Mesendoderm (in vitro differentiated cells): ENCODE measurements at regions not wholly inside any gene's neighbourhood (a gene's known extent, or its start where the extent isn't known, plus 50 kb on each side); places are given as distances from the start of the nearest gene placed in this dataset.

Experiments
- DNase-seq: peaks from one replicate; pipeline ENCODE4 v3.0.0; 2013
- H2AK5ac ChIP-seq: 2 replicates; pipeline ENCODE4 v1.6.1; 2013; ENCODE audit warnings: low read length, inconsistent platforms
- H2BK120ac ChIP-seq: 2 replicates; pipeline ENCODE4 v1.6.1; 2013; ENCODE audit warnings: low read depth, mild to moderate bottlenecking, low read length, moderate library complexity, mixed read lengths
- H2BK15ac ChIP-seq: replicated peaks from 2 replicates; pipeline ENCODE4 v1.6.1; 2013; ENCODE audit warnings: low read depth, mild to moderate bottlenecking, moderate library complexity
- H2BK5ac ChIP-seq: 2 replicates; pipeline ENCODE4 v1.6.1; 2013; ENCODE audit warnings: low read length, inconsistent platforms
- H3K18ac ChIP-seq: 2 replicates; pipeline ENCODE4 v1.6.1; 2013; ENCODE audit warnings: mild to moderate bottlenecking, low read length, mixed read lengths
- H3K23ac ChIP-seq: one replicate; pipeline ENCODE4 v1.6.1; 2013; ENCODE audit warnings: low read length
- H3K27ac ChIP-seq: 2 replicates; pipeline ENCODE4 v1.5.1; 2013; ENCODE audit warnings: low read depth, mild to moderate bottlenecking, inconsistent platforms, low read length, moderate library complexity
- H3K27me3 ChIP-seq: 2 replicates; pipeline ENCODE4 v1.6.1; 2013; ENCODE audit warnings: low read length, control low read depth, mild to moderate bottlenecking, inconsistent platforms; ENCODE audit not compliant: insufficient read depth, poor library complexity
- H3K36me3 ChIP-seq: 2 replicates; pipeline ENCODE4 v1.6.1; 2013; ENCODE audit warnings: low read length, inconsistent platforms; ENCODE audit not compliant: control insufficient read depth, insufficient read depth
- H3K4ac ChIP-seq: one replicate; pipeline ENCODE4 v1.6.1; 2013; ENCODE audit warnings: low read depth, mild to moderate bottlenecking, low read length, moderate library complexity
- H3K4me1 ChIP-seq: 2 replicates; pipeline ENCODE4 v1.6.1; 2013; ENCODE audit warnings: low read depth, low read length, inconsistent platforms; ENCODE audit not compliant: control insufficient read depth
- H3K4me2 ChIP-seq: 2 replicates; pipeline ENCODE4 v1.6.1; 2013; ENCODE audit warnings: low read length
- H3K4me3 ChIP-seq: 2 replicates; pipeline ENCODE4 v1.5.1; 2013; ENCODE audit warnings: mild to moderate bottlenecking, low read length
- H3K56ac ChIP-seq: one replicate; pipeline ENCODE4 v1.6.1; 2013; ENCODE audit warnings: low read length
- H3K79me1 ChIP-seq: 2 replicates; pipeline ENCODE4 v1.6.1; 2013; ENCODE audit warnings: low read length, inconsistent platforms
- H3K79me2 ChIP-seq: 2 replicates; pipeline ENCODE4 v1.6.1; 2013; ENCODE audit warnings: mild to moderate bottlenecking, low read length; ENCODE audit not compliant: control insufficient read depth, insufficient read depth
- H3K9ac ChIP-seq: 2 replicates; pipeline ENCODE4 v1.6.1; 2013; ENCODE audit warnings: low read length, inconsistent platforms
- H4K5ac ChIP-seq: one replicate; pipeline ENCODE4 v1.6.1; 2013; ENCODE audit warnings: low read length
- H4K8ac ChIP-seq: one replicate; pipeline ENCODE4 v1.6.1; 2013; ENCODE audit warnings: low read depth, mild to moderate bottlenecking, control low read depth, low read length, moderate library complexity
- WGBS: extraction: QIAGEN DNeasy Blood & Tissue Kit; methylation state at CpG from one replicate; pipeline ENCODE4 v1.1.7; 2013; ENCODE audit warnings: low lambda C conversion rate, missing lambda C conversion rate; ENCODE audit not compliant: insufficient coverage; ENCODE audit errors: extremely low coverage; 5-methylcytosine and 5-hydroxymethylcytosine counted together

DNA sequence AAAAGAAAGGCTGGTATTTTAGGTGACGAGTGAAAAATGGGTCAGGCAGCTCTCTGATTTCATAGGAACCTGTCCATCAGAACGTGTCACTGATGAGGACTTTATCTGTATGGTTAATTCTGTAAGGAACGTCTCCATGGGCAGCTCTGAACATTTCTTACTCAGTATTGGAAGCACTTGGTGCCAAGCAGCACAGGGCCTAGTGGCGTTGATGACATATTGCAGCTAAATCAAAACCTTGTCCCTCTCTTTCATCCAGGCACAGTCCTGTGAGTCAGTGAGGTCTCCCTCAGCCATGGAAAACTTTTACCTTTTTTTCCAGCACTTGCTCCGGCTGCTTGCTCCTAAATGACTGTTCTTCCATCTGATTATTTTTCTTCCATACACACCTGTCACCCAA, 301.9 kb downstream of the DHX15 start:
- no CpG with 5 or more reads among the region's 5 CpGs for WGBS
- H3K4me1 ChIP-seq, result peaks cover 8% of the 10 kb centered on the region
- no peak overlapping the region for H3K4me3 ChIP-seq
- H3K4me2 ChIP-seq, result no peak overlapping the region
- no peaks in the 10 kb centered on the region for H3K27me3 ChIP-seq
- H2BK15ac ChIP-seq, result no peak overlapping the region
- H3K36me3 ChIP-seq, result no peaks in the 10 kb centered on the region
- no peak overlapping the region for H2BK120ac ChIP-seq
- H3K27ac ChIP-seq, result no peak overlapping the region
- DNase-seq, result no peak
- H3K9ac ChIP-seq, result no peak overlapping the region
- H3K4ac ChIP-seq, result no peak overlapping the region
- no peaks in the 10 kb centered on the region for H3K79me1 ChIP-seq
- H4K5ac ChIP-seq, result no peak overlapping the region
- no peaks in the 10 kb centered on the region for H3K79me2 ChIP-seq
- H3K56ac ChIP-seq, result no peak overlapping the region
- H2BK5ac ChIP-seq, result no peak overlapping the region
- no peak overlapping the region for H4K8ac ChIP-seq
- no peak overlapping the region for H2AK5ac ChIP-seq
- no peak overlapping the region for H3K18ac ChIP-seq
- no peak overlapping the region for H3K23ac ChIP-seq

DNA sequence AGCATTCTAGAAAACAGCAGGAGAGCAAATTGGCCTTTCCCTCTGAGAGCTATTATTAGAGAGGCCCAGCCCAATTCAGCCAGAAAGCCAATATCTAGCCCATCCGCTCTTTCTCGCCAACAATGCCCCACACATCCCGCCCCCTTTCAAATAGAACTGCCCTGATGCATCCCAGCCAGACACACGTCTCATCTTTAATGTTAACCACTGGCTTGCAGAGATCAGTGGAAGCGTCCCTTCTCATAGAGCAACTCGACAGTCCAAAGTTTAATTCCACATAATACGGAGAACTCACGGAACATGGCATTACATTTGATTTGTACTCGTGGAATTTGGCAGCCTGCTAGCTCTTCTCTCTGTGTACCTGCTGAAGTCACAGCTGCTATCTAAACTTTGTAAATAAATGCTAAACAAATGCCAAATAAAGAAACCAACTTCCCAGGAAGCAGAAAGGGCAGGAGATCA, 304.4 kb downstream of the DHX15 start:
- Histone ChIP-seq H3K18ac (no peak overlapping the region), H3K23ac (no peak overlapping the region), H3K4me1 (peaks cover 8% of the 10 kb centered on the region), H2BK15ac (no peak overlapping the region), H2BK5ac (no peak overlapping the region), H3K79me2 (no peaks in the 10 kb centered on the region), H2BK120ac (no peak overlapping the region), H3K56ac (no peak overlapping the region), H3K4me3 (no peak overlapping the region), H3K4ac (no peak overlapping the region), H2AK5ac (no peak overlapping the region), H4K5ac (no peak overlapping the region), H3K79me1 (no peaks in the 10 kb centered on the region), H3K27ac (no peak overlapping the region), H3K4me2 (no peak overlapping the region), H3K36me3 (no peaks in the 10 kb centered on the region), H4K8ac (no peak overlapping the region), H3K9ac (no peak overlapping the region), H3K27me3 (no peaks in the 10 kb centered on the region)
- DNase-seq, result no peak
- no CpG with 5 or more reads among the region's 9 CpGs for WGBS

DNA sequence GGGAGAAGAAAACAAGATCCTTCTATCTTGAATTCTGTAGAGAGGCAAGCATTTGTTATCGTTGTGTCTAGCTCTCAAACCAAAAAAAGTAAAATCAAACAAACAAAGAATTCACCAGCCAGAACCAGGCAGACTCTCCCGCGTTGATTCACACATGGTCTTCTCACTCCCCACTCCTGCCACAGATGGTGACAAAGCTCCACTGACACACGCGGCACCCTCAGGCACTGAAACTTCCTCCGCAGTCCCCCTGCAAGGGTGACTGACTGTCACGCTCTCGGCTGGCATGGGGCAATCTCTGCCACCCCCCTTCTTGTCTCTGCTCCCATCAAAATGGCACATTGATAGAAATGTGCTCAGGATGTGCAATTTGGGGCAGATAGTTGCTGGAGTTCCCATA, 304.9 kb downstream of the DHX15 start:
- Histone ChIP-seq H3K79me1 (no peaks in the 10 kb centered on the region), H2AK5ac (no peak overlapping the region), H4K8ac (no peak overlapping the region), H3K9ac (no peak overlapping the region), H4K5ac (no peak overlapping the region), H3K4ac (no peak overlapping the region), H3K18ac (no peak overlapping the region), H2BK120ac (no peak overlapping the region), H2BK5ac (no peak overlapping the region), H3K36me3 (no peaks in the 10 kb centered on the region), H3K23ac (no peak overlapping the region), H3K56ac (no peak overlapping the region), H2BK15ac (no peak overlapping the region), H3K27me3 (no peaks in the 10 kb centered on the region), H3K27ac (no peak overlapping the region), H3K4me1 (peaks cover 8% of the 10 kb centered on the region), H3K4me2 (no peak overlapping the region), H3K79me2 (no peaks in the 10 kb centered on the region), H3K4me3 (no peak overlapping the region)
- WGBS, result no CpG with 5 or more reads among the region's 8 CpGs
- no peak for DNase-seq

DNA sequence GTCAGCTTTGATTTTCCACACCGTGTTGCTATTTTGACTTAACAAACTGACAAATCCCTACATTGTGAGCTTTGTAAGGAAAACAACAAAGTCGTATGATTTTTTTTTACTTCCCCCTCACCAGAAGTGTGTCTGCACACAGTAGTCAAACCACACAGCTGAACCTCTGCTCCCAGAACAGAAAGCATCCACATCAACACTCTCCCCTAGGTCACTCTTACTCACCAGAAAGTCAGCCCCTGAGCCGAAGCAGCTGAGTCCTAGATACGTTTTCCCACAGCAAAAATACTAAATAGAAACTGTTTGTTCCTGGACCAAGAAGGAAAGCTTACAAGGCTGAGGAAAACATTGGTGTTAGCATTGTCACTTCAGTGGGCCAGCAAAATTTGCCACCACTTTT, 305.7 kb downstream of the DHX15 start:
- no CpG with 5 or more reads among the region's 4 CpGs for WGBS
- no peaks in the 10 kb centered on the region for H3K36me3 ChIP-seq

DNA sequence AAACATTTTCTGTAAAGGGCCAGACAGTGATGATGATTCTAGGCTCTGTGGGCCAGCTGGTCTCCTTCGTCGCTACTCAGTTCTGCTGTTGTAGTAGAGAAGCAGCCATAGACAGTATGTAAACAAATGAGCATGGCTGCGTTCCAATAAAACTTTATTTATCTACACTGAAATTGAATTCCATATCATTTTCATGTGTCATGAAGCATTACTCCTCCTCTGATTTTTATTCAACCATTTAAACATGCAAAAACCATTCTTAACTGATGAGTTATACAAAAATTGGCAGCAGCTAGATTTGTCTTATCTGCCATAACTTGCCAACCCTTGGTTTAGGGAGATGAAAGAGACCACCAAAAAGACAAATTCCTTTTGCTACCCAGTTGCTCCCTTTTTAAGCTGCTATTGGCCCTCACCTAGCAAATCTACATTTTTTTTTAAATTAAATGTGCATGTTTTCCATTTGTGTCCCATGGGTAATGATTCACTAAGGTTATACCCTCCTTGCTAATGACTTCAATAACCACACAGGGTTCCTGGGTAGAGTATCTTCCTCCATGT, 309.9 kb downstream of the DHX15 start:
- Histone ChIP-seq H3K9ac (no peak overlapping the region), H3K79me2 (no peaks in the 10 kb centered on the region), H2AK5ac (no peak overlapping the region), H2BK15ac (no peak overlapping the region), H4K5ac (no peak overlapping the region), H3K23ac (no peak overlapping the region), H3K79me1 (no peaks in the 10 kb centered on the region), H3K4me3 (no peak overlapping the region), H4K8ac (no peak overlapping the region), H3K4me2 (no peak overlapping the region), H3K36me3 (no peaks in the 10 kb centered on the region), H3K27me3 (no peaks in the 10 kb centered on the region), H2BK120ac (no peak overlapping the region), H3K4me1 (no peaks in the 10 kb centered on the region), H2BK5ac (no peak overlapping the region), H3K18ac (no peak overlapping the region), H3K56ac (no peak overlapping the region), H3K27ac (no peak overlapping the region), H3K4ac (no peak overlapping the region)
- no CpG with 5 or more reads among the region's 3 CpGs for WGBS
- no peak for DNase-seq

More for the DNA sequence above, 305.7 kb downstream of the DHX15 start:
- H3K27ac ChIP-seq, result no peak overlapping the region
- H3K18ac ChIP-seq, result no peak overlapping the region
- H3K56ac ChIP-seq, result no peak overlapping the region
- no peak overlapping the region for H3K4me2 ChIP-seq
- H3K4me3 ChIP-seq, result no peak overlapping the region
- H3K23ac ChIP-seq, result no peak overlapping the region
- H3K79me2 ChIP-seq, result no peaks in the 10 kb centered on the region
- no peak for DNase-seq
- no peak overlapping the region for H2BK15ac ChIP-seq
- H4K5ac ChIP-seq, result no peak overlapping the region
- H2BK120ac ChIP-seq, result no peak overlapping the region
- H3K9ac ChIP-seq, result no peak overlapping the region
- H2AK5ac ChIP-seq, result no peak overlapping the region
- H3K79me1 ChIP-seq, result no peaks in the 10 kb centered on the region
- H3K4me1 ChIP-seq, result peaks cover 8% of the 10 kb centered on the region
- no peak overlapping the region for H2BK5ac ChIP-seq
- H3K4ac ChIP-seq, result no peak overlapping the region
- H4K8ac ChIP-seq, result no peak overlapping the region
- H3K27me3 ChIP-seq, result no peaks in the 10 kb centered on the region

DNA sequence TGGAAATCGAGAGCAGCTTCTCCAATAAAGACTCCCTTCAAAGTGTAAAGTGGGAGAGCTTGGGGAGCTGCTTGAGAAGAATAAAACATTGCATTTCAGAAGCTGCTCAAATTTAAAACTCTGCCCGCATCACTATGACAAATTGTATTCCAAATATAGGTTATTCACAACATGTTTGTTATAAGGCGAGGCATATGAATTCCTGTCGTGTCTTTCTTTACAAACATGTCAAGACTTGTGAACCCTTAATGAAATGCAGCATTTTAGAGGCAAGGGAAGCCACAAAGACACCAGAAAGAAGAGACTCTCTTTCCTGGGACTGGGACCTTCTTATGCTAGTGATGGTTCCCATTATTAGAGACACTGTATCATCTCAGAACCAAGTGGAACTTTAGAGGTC, 311.2 kb downstream of the DHX15 start:
- Histone ChIP-seq H4K8ac (no peak overlapping the region), H4K5ac (no peak overlapping the region), H3K4me2 (no peak overlapping the region), H3K18ac (no peak overlapping the region), H3K36me3 (no peaks in the 10 kb centered on the region), H3K9ac (no peak overlapping the region), H3K23ac (no peak overlapping the region), H3K27ac (no peak overlapping the region), H3K27me3 (no peaks in the 10 kb centered on the region), H2BK15ac (no peak overlapping the region), H2BK5ac (no peak overlapping the region), H3K79me1 (no peaks in the 10 kb centered on the region), H3K4me1 (no peaks in the 10 kb centered on the region), H3K4me3 (no peak overlapping the region), H3K4ac (no peak overlapping the region), H3K56ac (no peak overlapping the region), H2AK5ac (no peak overlapping the region), H3K79me2 (no peaks in the 10 kb centered on the region), H2BK120ac (no peak overlapping the region)
- DNase-seq, result no peak
- WGBS, result no CpG with 5 or more reads among the region's 4 CpGs
